Mesendoderm (in vitro differentiated cells): ENCODE measurements at regions not wholly inside any gene's neighbourhood (a gene's known extent, or its start where the extent isn't known, plus 50 kb on each side); places are given as distances from the start of the nearest gene placed in this dataset.
A peak's percentile ranks its signal among the peaks of the same experiment; 100 is the strongest.

Source experiments
- DNase-seq: peaks from one replicate; pipeline ENCODE4 v3.0.0; 2013
- H2AK5ac ChIP-seq: 2 replicates; pipeline ENCODE4 v1.6.1; 2013; ENCODE audit warnings: low read length, inconsistent platforms
- H2BK120ac ChIP-seq: 2 replicates; pipeline ENCODE4 v1.6.1; 2013; ENCODE audit warnings: low read depth, mild to moderate bottlenecking, low read length, moderate library complexity, mixed read lengths
- H2BK15ac ChIP-seq: replicated peaks from 2 replicates; pipeline ENCODE4 v1.6.1; 2013; ENCODE audit warnings: low read depth, mild to moderate bottlenecking, moderate library complexity
- H2BK5ac ChIP-seq: 2 replicates; pipeline ENCODE4 v1.6.1; 2013; ENCODE audit warnings: low read length, inconsistent platforms
- H3K18ac ChIP-seq: 2 replicates; pipeline ENCODE4 v1.6.1; 2013; ENCODE audit warnings: mild to moderate bottlenecking, low read length, mixed read lengths
- H3K23ac ChIP-seq: one replicate; pipeline ENCODE4 v1.6.1; 2013; ENCODE audit warnings: low read length
- H3K27ac ChIP-seq: 2 replicates; pipeline ENCODE4 v1.5.1; 2013; ENCODE audit warnings: low read depth, mild to moderate bottlenecking, inconsistent platforms, low read length, moderate library complexity
- H3K27me3 ChIP-seq: 2 replicates; pipeline ENCODE4 v1.6.1; 2013; ENCODE audit warnings: low read length, control low read depth, mild to moderate bottlenecking, inconsistent platforms; ENCODE audit not compliant: insufficient read depth, poor library complexity
- H3K36me3 ChIP-seq: 2 replicates; pipeline ENCODE4 v1.6.1; 2013; ENCODE audit warnings: low read length, inconsistent platforms; ENCODE audit not compliant: control insufficient read depth, insufficient read depth
- H3K4ac ChIP-seq: one replicate; pipeline ENCODE4 v1.6.1; 2013; ENCODE audit warnings: low read depth, mild to moderate bottlenecking, low read length, moderate library complexity
- H3K4me1 ChIP-seq: 2 replicates; pipeline ENCODE4 v1.6.1; 2013; ENCODE audit warnings: low read depth, low read length, inconsistent platforms; ENCODE audit not compliant: control insufficient read depth
- H3K4me2 ChIP-seq: 2 replicates; pipeline ENCODE4 v1.6.1; 2013; ENCODE audit warnings: low read length
- H3K4me3 ChIP-seq: 2 replicates; pipeline ENCODE4 v1.5.1; 2013; ENCODE audit warnings: mild to moderate bottlenecking, low read length
- H3K56ac ChIP-seq: one replicate; pipeline ENCODE4 v1.6.1; 2013; ENCODE audit warnings: low read length
- H3K79me1 ChIP-seq: 2 replicates; pipeline ENCODE4 v1.6.1; 2013; ENCODE audit warnings: low read length, inconsistent platforms
- H3K79me2 ChIP-seq: 2 replicates; pipeline ENCODE4 v1.6.1; 2013; ENCODE audit warnings: mild to moderate bottlenecking, low read length; ENCODE audit not compliant: control insufficient read depth, insufficient read depth
- H3K9ac ChIP-seq: 2 replicates; pipeline ENCODE4 v1.6.1; 2013; ENCODE audit warnings: low read length, inconsistent platforms
- H4K5ac ChIP-seq: one replicate; pipeline ENCODE4 v1.6.1; 2013; ENCODE audit warnings: low read length
- H4K8ac ChIP-seq: one replicate; pipeline ENCODE4 v1.6.1; 2013; ENCODE audit warnings: low read depth, mild to moderate bottlenecking, control low read depth, low read length, moderate library complexity
- WGBS: extraction: QIAGEN DNeasy Blood & Tissue Kit; methylation state at CpG from one replicate; pipeline ENCODE4 v1.1.7; 2013; ENCODE audit warnings: low lambda C conversion rate, missing lambda C conversion rate; ENCODE audit not compliant: insufficient coverage; ENCODE audit errors: extremely low coverage; 5-methylcytosine and 5-hydroxymethylcytosine counted together

DNA sequence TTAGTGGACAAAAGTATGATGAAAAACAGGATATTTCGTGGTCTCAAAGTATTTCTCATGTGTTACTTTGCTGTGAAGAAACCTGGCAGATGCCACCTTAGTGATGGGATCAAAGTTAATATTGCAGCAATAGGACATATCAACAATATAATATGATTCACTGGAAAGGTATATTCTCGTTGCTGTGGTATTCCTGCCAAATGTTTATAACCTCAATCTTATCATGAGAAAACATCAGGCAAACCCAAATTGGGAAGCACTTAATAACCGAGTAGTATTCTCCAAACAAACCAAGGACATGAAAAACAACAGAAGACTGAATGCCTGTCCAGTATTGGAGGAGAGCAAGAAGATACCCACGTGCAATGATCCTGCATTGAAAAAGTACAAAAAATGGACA is 302.6 kb upstream of the MC4R start:
- no peaks in the 10 kb centered on the region for H3K27me3 ChIP-seq
- no peak overlapping the region for H3K9ac ChIP-seq
- H3K79me2 ChIP-seq, result no peaks in the 10 kb centered on the region
- no peak overlapping the region for H3K4me3 ChIP-seq
- no peaks in the 10 kb centered on the region for H3K36me3 ChIP-seq
- no peak overlapping the region for H3K4me2 ChIP-seq
- WGBS, result no CpG with 5 or more reads among the region's 4 CpGs
- H2AK5ac ChIP-seq, result no peak overlapping the region
- H3K4ac ChIP-seq, result no peak overlapping the region
- H4K8ac ChIP-seq, result no peak overlapping the region
- H3K18ac ChIP-seq, result no peak overlapping the region
- H2BK120ac ChIP-seq, result no peak overlapping the region
- no peak overlapping the region for H2BK15ac ChIP-seq
- H3K56ac ChIP-seq, result no peak overlapping the region
- H4K5ac ChIP-seq, result no peak overlapping the region
- H3K79me1 ChIP-seq, result no peaks in the 10 kb centered on the region
- H3K23ac ChIP-seq, result no peak overlapping the region
- H2BK5ac ChIP-seq, result no peak overlapping the region
- no peaks in the 10 kb centered on the region for H3K4me1 ChIP-seq
- DNase-seq, result no peak
- no peak overlapping the region for H3K27ac ChIP-seq

GRCh38 chr18:60675801-60676200 is 303.2 kb upstream of the MC4R start:
- no peak overlapping the region for H3K56ac ChIP-seq
- no peak overlapping the region for H3K4ac ChIP-seq
- H3K79me2 ChIP-seq, result no peaks in the 10 kb centered on the region
- H3K4me2 ChIP-seq, result no peak overlapping the region
- no CpG with 5 or more reads among the region's 2 CpGs for WGBS
- H3K4me3 ChIP-seq, result no peak overlapping the region
- no peaks in the 10 kb centered on the region for H3K4me1 ChIP-seq
- H3K27ac ChIP-seq, result no peak overlapping the region
- no peak overlapping the region for H2BK15ac ChIP-seq
- H3K23ac ChIP-seq, result no peak overlapping the region
- no peak overlapping the region for H2BK5ac ChIP-seq
- no peak overlapping the region for H3K18ac ChIP-seq
- no peak for DNase-seq
- H4K8ac ChIP-seq, result no peak overlapping the region
- no peaks in the 10 kb centered on the region for H3K36me3 ChIP-seq
- no peak overlapping the region for H4K5ac ChIP-seq
- H3K79me1 ChIP-seq, result no peaks in the 10 kb centered on the region
- no peaks in the 10 kb centered on the region for H3K27me3 ChIP-seq
- H3K9ac ChIP-seq, result no peak overlapping the region
- no peak overlapping the region for H2BK120ac ChIP-seq
- no peak overlapping the region for H2AK5ac ChIP-seq

DNA sequence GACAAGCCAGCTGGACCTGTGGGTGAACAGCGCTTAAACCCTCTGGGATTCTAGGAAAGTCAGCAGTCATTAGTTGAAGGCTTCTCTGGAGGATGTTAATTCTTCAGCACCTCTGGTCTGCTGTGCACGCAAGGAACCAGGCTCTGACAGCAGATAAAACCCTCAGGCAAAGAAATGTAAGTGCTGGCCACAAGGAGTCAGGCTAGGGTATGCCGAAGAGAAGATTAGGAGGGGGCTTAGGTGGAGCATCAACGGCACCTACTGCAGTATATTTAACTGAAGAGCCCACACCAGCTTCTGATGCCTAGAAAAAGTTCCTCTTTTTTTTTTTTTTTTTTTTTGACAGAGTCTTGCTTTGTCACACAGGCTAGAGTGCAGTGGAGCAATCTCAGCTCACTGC is 304.2 kb upstream of the MC4R start:
- DNase-seq, result peak; percentile 72

DNA sequence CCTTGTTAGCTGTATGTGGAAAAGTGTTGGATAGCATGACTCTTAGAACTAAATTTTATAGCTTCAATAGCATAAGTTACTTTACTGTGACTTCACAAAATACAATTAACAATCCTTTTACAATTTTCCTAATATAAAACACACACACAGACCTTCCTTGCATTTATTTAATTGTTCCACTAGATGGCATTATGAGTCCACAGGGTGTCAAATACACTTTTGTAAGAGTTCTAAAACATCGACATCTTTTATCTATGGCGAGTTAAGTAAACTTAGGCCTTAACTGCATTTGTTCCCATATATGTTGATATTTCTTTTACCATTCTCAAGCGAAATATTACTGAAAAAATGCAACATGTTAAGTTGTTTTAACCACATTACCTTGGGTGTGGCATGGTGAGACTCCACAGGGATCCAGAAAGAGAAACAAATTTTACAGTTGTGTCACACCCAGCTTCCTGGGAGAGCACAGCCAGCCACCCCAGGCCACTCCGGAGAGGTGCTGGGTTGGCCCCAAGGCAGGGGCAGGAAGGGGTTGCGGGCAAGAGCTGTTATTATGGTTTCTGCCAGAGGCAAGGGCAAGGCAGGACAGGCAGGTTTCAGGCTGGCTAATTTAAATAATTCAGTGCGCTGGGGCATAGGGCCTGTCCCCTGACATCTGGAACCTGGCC is 312.4 kb upstream of the MC4R start:
- H2BK120ac ChIP-seq, result no peak overlapping the region
- H3K23ac ChIP-seq, result no peak overlapping the region
- no peak overlapping the region for H4K5ac ChIP-seq
- no peak overlapping the region for H2BK5ac ChIP-seq
- H3K4me2 ChIP-seq, result no peak overlapping the region
- H2AK5ac ChIP-seq, result no peak overlapping the region
- H4K8ac ChIP-seq, result no peak overlapping the region
- DNase-seq, result peak; percentile 43
- no peak overlapping the region for H3K56ac ChIP-seq
- no peak overlapping the region for H3K27ac ChIP-seq
- no peaks in the 10 kb centered on the region for H3K79me2 ChIP-seq
- H3K27me3 ChIP-seq, result no peaks in the 10 kb centered on the region
- H3K79me1 ChIP-seq, result no peaks in the 10 kb centered on the region
- H3K36me3 ChIP-seq, result no peaks in the 10 kb centered on the region
- H3K9ac ChIP-seq, result no peak overlapping the region
- H2BK15ac ChIP-seq, result no peak overlapping the region
- no peak overlapping the region for H3K4me3 ChIP-seq
- no peaks in the 10 kb centered on the region for H3K4me1 ChIP-seq
- H3K4ac ChIP-seq, result peak overlapping the region; percentile 59
- H3K18ac ChIP-seq, result peak overlapping the region; percentile 71
- no CpG with 5 or more reads among the region's 6 CpGs for WGBS

More for the DNA sequence above, 304.2 kb upstream of the MC4R start:
- Histone ChIP-seq H2BK120ac (no peak overlapping the region), H3K36me3 (no peaks in the 10 kb centered on the region), H3K23ac (no peak overlapping the region), H3K4me1 (no peaks in the 10 kb centered on the region), H2BK5ac (no peak overlapping the region), H3K9ac (no peak overlapping the region), H4K8ac (no peak overlapping the region), H3K79me2 (no peaks in the 10 kb centered on the region), H2BK15ac (no peak overlapping the region), H4K5ac (no peak overlapping the region), H3K27ac (no peak overlapping the region), H3K18ac (no peak overlapping the region), H3K4me2 (no peak overlapping the region), H3K56ac (no peak overlapping the region), H2AK5ac (no peak overlapping the region), H3K4ac (no peak overlapping the region), H3K4me3 (no peak overlapping the region), H3K27me3 (no peaks in the 10 kb centered on the region), H3K79me1 (no peaks in the 10 kb centered on the region)
- no CpG with 5 or more reads among the region's 4 CpGs for WGBS

DNA sequence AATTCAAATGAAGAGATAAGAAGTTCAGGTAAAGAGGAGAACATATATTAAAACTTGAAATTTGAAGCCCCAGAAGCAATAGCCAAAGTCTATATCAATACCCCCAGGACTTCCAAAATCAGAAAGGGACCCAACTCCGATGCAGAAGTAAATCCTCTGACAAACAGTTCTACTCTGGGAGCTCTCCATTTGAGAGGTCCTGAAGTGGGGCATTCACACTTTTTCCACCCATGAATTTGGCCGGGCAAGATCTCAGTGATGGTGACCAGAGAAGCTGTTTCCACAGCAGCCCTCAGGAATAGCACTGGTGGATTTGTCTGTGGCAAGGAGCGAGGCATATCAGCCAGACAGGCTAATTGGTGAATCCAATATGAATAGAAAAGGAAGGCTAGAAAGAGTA is 313.6 kb upstream of the MC4R start:
- Histone ChIP-seq H3K4ac (no peak overlapping the region), H3K18ac (no peak overlapping the region), H4K8ac (no peak overlapping the region), H3K56ac (no peak overlapping the region), H2BK120ac (no peak overlapping the region), H4K5ac (no peak overlapping the region), H3K36me3 (no peaks in the 10 kb centered on the region), H2AK5ac (no peak overlapping the region), H3K79me1 (no peaks in the 10 kb centered on the region), H3K4me1 (no peaks in the 10 kb centered on the region), H3K23ac (no peak overlapping the region), H3K4me3 (no peak overlapping the region), H3K27ac (peak overlapping the region; percentile 49), H2BK5ac (no peak overlapping the region), H3K9ac (no peak overlapping the region), H3K4me2 (no peak overlapping the region), H3K27me3 (no peaks in the 10 kb centered on the region), H3K79me2 (no peaks in the 10 kb centered on the region), H2BK15ac (no peak overlapping the region)
- WGBS, result no CpG with 5 or more reads among the region's 3 CpGs
- peak; percentile 35 for DNase-seq

GRCh38 chr18:60691061-60691460 is 318.5 kb upstream of the MC4R start:
- Histone ChIP-seq H3K56ac (no peak overlapping the region), H2BK15ac (no peak overlapping the region), H3K27me3 (no peaks in the 10 kb centered on the region), H2BK120ac (no peak overlapping the region), H3K4me2 (no peak overlapping the region), H3K9ac (no peak overlapping the region), H3K23ac (no peak overlapping the region), H2BK5ac (no peak overlapping the region), H3K4me1 (no peaks in the 10 kb centered on the region), H3K18ac (no peak overlapping the region), H3K4me3 (no peak overlapping the region), H3K36me3 (no peaks in the 10 kb centered on the region), H3K79me2 (no peaks in the 10 kb centered on the region), H3K27ac (no peak overlapping the region), H3K79me1 (no peaks in the 10 kb centered on the region), H2AK5ac (no peak overlapping the region), H3K4ac (no peak overlapping the region), H4K5ac (no peak overlapping the region), H4K8ac (no peak overlapping the region)
- DNase-seq, result peak; percentile 76
